Choroid plexus epithelial cell (primary cell): ENCODE measurements at regions not wholly inside any gene's neighbourhood (a gene's known extent, or its start where the extent isn't known, plus 50 kb on each side); places are given as distances from the start of the nearest gene placed in this dataset.
A peak's percentile ranks its signal among the peaks of the same experiment; 100 is the strongest.

Experiments
- DNase-seq: peaks from one replicate; pipeline ENCODE4 v3.0.0-alpha.2; 2010; ENCODE audit warnings: low read depth
- H3K4me3 ChIP-seq: 2 replicates; pipeline ENCODE4 v1.5.1; 2011; ENCODE audit warnings: low read depth, mild to moderate bottlenecking, control low read depth, low read length, moderate library complexity
- CTCF ChIP-seq: conservative IDR thresholded peaks from 2 replicates; pipeline ENCODE4 v1.5.1; 2011; ENCODE audit warnings: low read depth, mild to moderate bottlenecking, control low read depth, inconsistent platforms, low read length, moderate library complexity

GRCh38 chr4:140809676-140810075 lies 53.5 kb upstream of the TBC1D9 start:
- DNase-seq, result no peak
- TF ChIP-seq CTCF, result no peak
- no peak overlapping the region for H3K4me3 ChIP-seq

- TF ChIP-seq CTCF, result no peak
- no peak for DNase-seq
- no peak overlapping the region for H3K4me3 ChIP-seq
These were observed 52.1 kb upstream of the TBC1D9 start for GRCh38 chr4:140808256-140808655.

- H3K4me3 ChIP-seq, result no peak overlapping the region
- TF ChIP-seq CTCF, result peak; percentile 18
- DNase-seq, result peak; percentile 82
These were observed 51.5 kb upstream of the TBC1D9 start for GRCh38 chr4:140807491-140808252.

GRCh38 chr4:140806163-140806562 lies 50.0 kb upstream of the TBC1D9 start:
- no peak for DNase-seq
- TF ChIP-seq CTCF, result no peak
- H3K4me3 ChIP-seq, result no peak overlapping the region
